H9 (cell line): ENCODE measurements at regions not wholly inside any gene's neighbourhood (a gene's known extent, or its start where the extent isn't known, plus 50 kb on each side); places are given as distances from the start of the nearest gene placed in this dataset.

Source experiments
- DNase-seq: peaks from one replicate; pipeline ENCODE4 v3.0.0-alpha.2; 2017
- H2AFZ ChIP-seq: one replicate; pipeline ENCODE4 v1.6.1; 2013; ENCODE audit warnings: mild to moderate bottlenecking, low read length, control low read depth, moderate library complexity
- H2AK5ac ChIP-seq: 2 replicates; pipeline ENCODE4 v1.6.1; 2013; ENCODE audit warnings: low read length, control low read depth, mixed read lengths; ENCODE audit not compliant: insufficient read length
- H2BK120ac ChIP-seq: one replicate; pipeline ENCODE4 v1.6.1; 2013; ENCODE audit warnings: low read depth, mild to moderate bottlenecking, low read length, control low read depth, inconsistent platforms; ENCODE audit not compliant: poor library complexity, severe bottlenecking
- H2BK12ac ChIP-seq: 2 replicates; pipeline ENCODE4 v1.6.1; 2013; ENCODE audit warnings: low read length, control low read depth, mixed read lengths, low read depth; ENCODE audit not compliant: insufficient read length
- H2BK15ac ChIP-seq: 2 replicates; pipeline ENCODE4 v1.6.1; 2013; ENCODE audit warnings: low read depth, low read length, control low read depth
- H2BK20ac ChIP-seq: one replicate; pipeline ENCODE4 v1.6.1; 2013; ENCODE audit warnings: low read depth, mild to moderate bottlenecking, low read length, control low read depth, inconsistent platforms; ENCODE audit not compliant: poor library complexity, severe bottlenecking
- H2BK5ac ChIP-seq: 2 replicates; pipeline ENCODE4 v1.6.1; 2013; ENCODE audit warnings: low read length, control low read depth, mixed read lengths; ENCODE audit not compliant: insufficient read length
- H3K14ac ChIP-seq: 2 replicates; pipeline ENCODE4 v1.6.1; 2013; ENCODE audit warnings: low read length, control low read depth; ENCODE audit not compliant: insufficient read depth
- H3K18ac ChIP-seq: 2 replicates; pipeline ENCODE4 v1.6.1; 2013; ENCODE audit warnings: low read depth, mild to moderate bottlenecking, mixed read lengths, low read length, control low read depth; ENCODE audit not compliant: insufficient read length
- H3K23ac ChIP-seq: 2 replicates; pipeline ENCODE4 v1.6.1; 2013; ENCODE audit warnings: low read length, control low read depth, mixed read lengths, low read depth; ENCODE audit not compliant: insufficient read length
- H3K23me2 ChIP-seq: 2 replicates; pipeline ENCODE4 v1.6.1; 2013; ENCODE audit warnings: low read depth, mild to moderate bottlenecking, mixed read lengths, low read length, control low read depth; ENCODE audit not compliant: insufficient read length, poor library complexity, severe bottlenecking
- H3K27ac ChIP-seq: 2 replicates; pipeline ENCODE4 v1.5.1; 2013; ENCODE audit warnings: low read length, control low read depth, mixed read lengths, low read depth; ENCODE audit not compliant: insufficient read length
- H3K27me3 ChIP-seq: 2 replicates; pipeline ENCODE4 v1.6.1; 2013; ENCODE audit warnings: low read length, control low read depth, inconsistent platforms; ENCODE audit not compliant: insufficient read depth
- H3K4ac ChIP-seq: 2 replicates; pipeline ENCODE4 v1.6.1; 2013; ENCODE audit warnings: low read depth, mild to moderate bottlenecking, control low read depth, inconsistent platforms, low read length, moderate library complexity
- H3K4me1 ChIP-seq: 2 replicates; pipeline ENCODE4 v1.6.1; 2013; ENCODE audit warnings: low read length, control low read depth, inconsistent platforms; ENCODE audit not compliant: insufficient read depth
- H3K4me2 ChIP-seq: 2 replicates; pipeline ENCODE4 v1.6.1; 2013; ENCODE audit warnings: low read length, control low read depth, mixed read lengths; ENCODE audit not compliant: insufficient read length, insufficient read depth
- H3K56ac ChIP-seq: 2 replicates; pipeline ENCODE4 v1.6.1; 2013; ENCODE audit warnings: low read depth, mild to moderate bottlenecking, mixed read lengths, low read length, control low read depth; ENCODE audit not compliant: insufficient read length
- H3K79me1 ChIP-seq: 2 replicates; pipeline ENCODE4 v1.6.1; 2013; ENCODE audit warnings: low read depth, mild to moderate bottlenecking, moderate library complexity, low read length, control low read depth, inconsistent platforms; ENCODE audit not compliant: insufficient read depth, poor library complexity, severe bottlenecking
- H3K79me2 ChIP-seq: 2 replicates; pipeline ENCODE4 v1.6.1; 2013; ENCODE audit warnings: low read length, control low read depth, inconsistent platforms; ENCODE audit not compliant: insufficient read depth
- H3K9ac ChIP-seq: 2 replicates; pipeline ENCODE4 v1.6.1; 2013; ENCODE audit warnings: low read length, control low read depth, mixed read lengths; ENCODE audit not compliant: insufficient read length; ENCODE audit errors: extremely low read depth
- H3K9me3 ChIP-seq: one replicate; pipeline ENCODE4 v1.6.1; 2013; ENCODE audit warnings: low read depth, low read length, inconsistent platforms; ENCODE audit not compliant: control insufficient read depth
- H3T11ph ChIP-seq: one replicate; pipeline ENCODE4 v1.6.1; 2013; ENCODE audit warnings: mild to moderate bottlenecking, low read length, control low read depth, inconsistent platforms
- H4K20me1 ChIP-seq: one replicate; pipeline ENCODE4 v1.6.1; 2013; ENCODE audit not compliant: control insufficient read depth, insufficient read length, insufficient read depth
- H4K5ac ChIP-seq: 2 replicates; pipeline ENCODE4 v1.6.1; 2013; ENCODE audit warnings: low read depth, mild to moderate bottlenecking, mixed read lengths, low read length, control low read depth; ENCODE audit not compliant: insufficient read length
- H4K8ac ChIP-seq: replicated peaks from 2 replicates; pipeline ENCODE4 v1.6.1; 2013; ENCODE audit warnings: low read length, control low read depth, mixed read lengths, low read depth; ENCODE audit not compliant: insufficient read length
- H4K91ac ChIP-seq: 2 replicates; pipeline ENCODE4 v1.6.1; 2013; ENCODE audit warnings: low read depth, mild to moderate bottlenecking, moderate library complexity, mixed read lengths, low read length, control low read depth; ENCODE audit not compliant: insufficient read length
- H3K27ac Mint-ChIP-seq, 3 experiments: 2 replicates in 2 of 3; 3 replicates in 1 of 3; pipeline ENCODE4 v1.8.0; 2020 to 2021; ENCODE audit warnings: mixed read lengths in 3 of 3, mild to moderate bottlenecking in 1 of 3, moderate library complexity in 1 of 3
- H3K27me3 Mint-ChIP-seq: 2 replicates; pipeline ENCODE4 v1.8.0; 2021; ENCODE audit warnings: low read depth, mild to moderate bottlenecking, moderate library complexity, mixed read lengths
- H3K36me3 Mint-ChIP-seq, 3 experiments: 2 replicates in 2 of 3; 3 replicates in 1 of 3; pipeline ENCODE4 v1.8.0; 2020 to 2021; ENCODE audit warnings: low read depth in 3 of 3, mixed read lengths in 3 of 3; ENCODE audit not compliant: insufficient read depth in 1 of 3
- H3K4me1 Mint-ChIP-seq, 2 experiments: 2 replicates each; pipeline ENCODE4 v1.8.0; 2020; ENCODE audit warnings: mixed read lengths in 2 of 2
- H3K4me3 Mint-ChIP-seq, 2 experiments: 2 replicates in 1 of 2; 3 replicates in 1 of 2; pipeline ENCODE4 v1.8.0; 2020 to 2021; ENCODE audit warnings: mild to moderate bottlenecking in 2 of 2, mixed read lengths in 2 of 2, moderate library complexity in 1 of 2
- H3K9me3 Mint-ChIP-seq, 2 experiments: 2 replicates in 1 of 2; 3 replicates in 1 of 2; pipeline ENCODE4 v1.8.0; 2020; ENCODE audit warnings: mild to moderate bottlenecking in 2 of 2, mixed read lengths in 2 of 2, moderate library complexity in 1 of 2
- CTCF ChIP-seq: fragments of 200-600 bp; sonication (generic); conservative IDR thresholded peaks from 3 replicates; pipeline ENCODE4 v1.8.0; 2021; ENCODE audit warnings: antibody characterized with exemption, mild to moderate bottlenecking
- WGBS: extraction: QIAGEN DNeasy Blood & Tissue Kit; methylation state at CpG from one replicate; pipeline ENCODE4 v1.1.7; 2013; ENCODE audit warnings: missing lambda C conversion rate, low lambda C conversion rate, mixed read lengths; ENCODE audit not compliant: insufficient read length; ENCODE audit errors: extremely low coverage; 5-methylcytosine and 5-hydroxymethylcytosine counted together

GRCh38 chr5:2240118-2240904 is 357.6 kb upstream of the IRX4 start:
- H3K27me3 Mint-ChIP-seq = peaks cover 3% of the 10 kb centered on the region; the same call in 1 of the 2 replicates

More at GRCh38 chr5:2240118-2240904, 357.6 kb upstream of the IRX4 start:
- Histone ChIP-seq H4K91ac (no peak overlapping the region), H3K14ac (no peak overlapping the region), H3T11ph (no peak overlapping the region), H2BK15ac (no peak overlapping the region), H3K4me1 (no peaks in the 10 kb centered on the region), H3K9ac (no peak overlapping the region), H2BK5ac (no peak overlapping the region), H3K18ac (no peak overlapping the region), H3K79me2 (no peaks in the 10 kb centered on the region), H2BK120ac (no peak overlapping the region), H2AFZ (no peak overlapping the region), H3K56ac (no peak overlapping the region), H3K79me1 (no peaks in the 10 kb centered on the region), H4K5ac (no peak overlapping the region), H4K20me1 (no peaks in the 10 kb centered on the region), H3K4me2 (no peak overlapping the region), H3K4ac (no peak overlapping the region), H2BK20ac (no peak overlapping the region), H4K8ac (no peak overlapping the region), H3K9me3 (no peaks in the 10 kb centered on the region), H2BK12ac (no peak overlapping the region), H3K23me2 (no peaks in the 10 kb centered on the region), H3K27me3 (no peaks in the 10 kb centered on the region), H2AK5ac (no peak overlapping the region), H3K23ac (no peak overlapping the region), H3K27ac (no peak overlapping the region)
- DNase-seq = no peak
- Mint-ChIP-seq H3K4me3 (no peak overlapping the region), H3K9me3 (peaks cover 14 to 17% of the 10 kb centered on the region in 2 experiments), H3K27ac (no peak overlapping the region), H3K36me3 (no peaks in the 10 kb centered on the region; a peak in 1 of 7 replicates), H3K4me1 (no peaks in the 10 kb centered on the region)
- no peak for TF ChIP-seq CTCF
- no CpG with 5 or more reads among the region's 16 CpGs for WGBS
